ENCODE measurements at regions not wholly inside any gene's neighbourhood (a gene's known extent, or its start where the extent isn't known, plus 50 kb on each side); places are given as distances from the start of the nearest gene placed in this dataset.

DNA sequence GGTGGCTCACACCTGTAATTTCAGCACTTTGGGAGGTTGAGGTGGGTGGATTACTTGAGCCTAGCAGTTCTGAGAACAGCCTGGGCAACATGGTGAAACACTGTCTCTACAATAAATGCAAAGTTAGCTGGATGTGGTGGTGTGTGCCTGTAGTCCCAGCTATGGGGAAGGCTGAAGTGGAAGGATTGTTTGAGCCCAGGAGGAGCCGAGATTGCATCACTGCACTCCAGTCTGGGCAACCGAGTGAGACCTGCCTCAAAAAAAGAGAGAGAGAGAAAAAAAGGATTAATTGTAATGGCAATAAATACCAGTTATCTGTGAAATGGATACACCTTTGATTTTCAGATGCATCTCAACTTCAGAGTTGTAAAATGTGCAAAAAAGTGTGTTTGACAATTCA is 58.8 kb downstream of the SPRY1 start:
- DNase-seq: no peak

DNA sequence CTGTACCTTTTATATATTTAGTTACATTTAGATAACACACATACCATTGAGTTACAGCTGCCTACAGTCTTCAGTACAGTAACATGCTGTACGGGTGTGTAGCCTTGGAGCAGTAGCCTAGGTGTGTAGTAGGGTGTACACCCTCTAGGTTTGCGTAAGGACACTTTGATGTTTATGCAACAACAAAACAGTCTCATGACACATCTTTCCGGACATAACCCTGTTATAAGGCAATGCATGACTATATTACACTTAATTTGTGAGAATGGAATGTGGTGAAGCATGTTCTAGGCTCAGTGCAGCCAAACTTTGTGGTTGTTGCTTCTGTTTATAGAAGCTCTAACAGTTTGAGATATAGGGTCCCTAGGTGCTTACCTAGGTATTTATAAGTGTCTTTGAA is 65.4 kb downstream of the SPRY1 start:
- no peak for DNase-seq

DNA sequence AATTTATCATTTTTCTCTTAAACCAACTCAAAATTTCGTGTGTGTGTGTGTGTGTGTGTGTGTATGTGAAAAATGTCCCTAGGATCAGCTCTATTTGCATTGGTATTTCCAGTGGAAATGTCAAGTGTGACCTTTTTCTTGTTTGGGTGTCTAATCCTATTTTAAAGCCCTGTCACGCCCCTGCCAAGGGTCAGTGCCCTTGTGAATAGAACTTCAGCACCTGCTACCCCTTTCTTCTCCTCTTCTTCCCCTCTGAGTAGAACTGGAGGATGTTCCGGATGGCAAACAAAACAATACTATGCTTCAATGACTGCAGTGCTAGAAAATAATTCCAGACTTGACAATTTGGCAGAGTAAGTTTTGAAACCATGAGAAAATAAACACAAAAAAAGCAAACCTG is 67.3 kb downstream of the SPRY1 start:
- no peak for DNase-seq

DNA sequence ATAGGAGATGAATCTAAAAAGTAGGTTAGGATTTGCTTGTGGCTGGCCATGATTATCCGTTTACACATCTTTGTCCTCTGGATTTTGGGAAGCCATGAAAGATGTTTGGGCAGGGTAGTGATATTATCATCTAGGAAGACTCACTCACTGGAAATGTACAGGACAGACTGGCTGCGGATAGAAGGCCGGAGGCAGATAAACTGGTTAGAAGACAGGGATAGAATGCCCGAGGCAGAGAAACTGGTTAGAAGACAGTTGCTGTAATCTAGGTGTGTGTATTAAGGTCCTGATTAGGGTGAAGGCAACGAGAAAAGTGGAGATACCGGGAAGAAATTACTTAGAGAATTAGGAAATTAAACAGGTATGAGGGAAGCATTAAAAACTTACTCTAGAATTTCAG is 68.8 kb downstream of the SPRY1 start:
- no peak for DNase-seq

DNA sequence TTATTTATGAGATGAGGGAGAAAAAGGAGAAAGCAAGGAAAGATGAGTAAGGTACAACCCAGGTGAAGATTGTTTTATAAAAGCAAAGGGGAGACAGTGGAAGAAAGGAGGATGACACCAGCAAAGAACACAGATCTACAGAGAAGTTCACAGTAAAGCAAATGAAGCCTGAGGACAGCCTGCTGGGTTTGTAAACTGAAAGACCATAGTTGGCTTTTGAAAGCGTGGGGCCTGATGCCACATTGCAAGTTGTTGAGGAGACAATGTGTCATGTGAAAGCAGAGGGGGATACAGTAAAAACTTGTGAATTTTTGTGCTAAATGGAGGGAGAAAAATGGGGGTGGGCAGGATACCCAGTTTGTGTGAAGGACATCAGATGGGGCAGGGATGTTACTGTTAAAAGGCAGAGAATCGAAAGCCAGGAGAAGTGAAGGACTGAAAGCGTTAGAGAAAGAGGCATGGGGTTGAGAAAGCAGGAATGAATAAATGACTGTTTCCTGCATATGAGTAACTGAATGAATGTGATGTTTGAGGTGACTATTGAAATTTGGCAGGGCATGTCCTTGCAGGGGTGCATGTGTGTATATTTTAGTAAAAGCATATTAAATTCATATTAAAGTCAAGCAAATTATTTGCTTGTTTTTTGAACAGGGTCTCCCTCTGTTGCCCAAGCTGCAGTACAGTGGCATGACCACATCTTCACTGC is 69.6 kb downstream of the SPRY1 start:
- DNase-seq: no peak

DNA sequence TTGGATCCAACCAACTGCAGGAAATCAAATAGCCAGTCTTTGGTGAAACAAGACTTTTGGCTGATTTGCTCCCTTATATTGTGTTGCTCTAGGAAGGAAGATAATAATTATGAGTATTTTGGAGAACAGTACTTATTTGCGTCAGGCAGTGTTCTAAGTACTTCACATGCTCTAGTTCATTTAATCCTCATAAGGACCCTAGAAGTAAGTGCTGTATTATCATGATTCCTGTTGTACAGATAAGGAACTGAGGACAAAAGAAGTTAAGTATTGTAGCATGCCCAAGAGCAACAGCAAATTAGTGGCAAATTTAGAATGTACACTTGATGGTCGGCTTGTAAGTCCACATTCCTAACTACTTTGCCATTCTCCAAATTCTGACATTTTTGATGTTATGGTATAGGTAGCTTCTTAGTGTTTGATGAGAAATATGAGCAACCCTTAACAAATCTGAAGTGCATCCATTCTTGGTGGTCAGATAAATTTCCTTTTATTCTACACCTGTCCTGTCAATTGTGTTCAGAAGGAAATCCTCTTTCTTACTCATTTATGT is 72.0 kb downstream of the SPRY1 start:
- DNase-seq: no peak

DNA sequence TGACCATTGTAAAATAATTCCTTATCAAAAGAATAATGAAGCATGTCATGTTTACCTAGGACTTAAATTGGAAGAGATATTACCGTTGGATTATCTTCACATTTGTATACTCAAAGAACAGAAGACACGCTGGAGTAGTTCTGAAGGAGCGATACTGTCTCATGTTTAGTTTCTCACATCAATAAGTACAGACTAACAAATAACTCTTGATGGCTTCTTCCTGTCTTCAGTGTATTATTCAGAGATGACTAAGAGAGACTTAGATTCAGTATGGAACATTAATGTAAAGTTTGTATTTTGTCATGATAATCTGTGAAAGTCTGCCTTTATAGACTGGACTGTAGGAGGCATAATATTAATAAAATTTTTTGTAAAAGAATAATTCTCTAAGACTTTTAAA is 72.7 kb downstream of the SPRY1 start:
- DNase-seq: no peak

DNA sequence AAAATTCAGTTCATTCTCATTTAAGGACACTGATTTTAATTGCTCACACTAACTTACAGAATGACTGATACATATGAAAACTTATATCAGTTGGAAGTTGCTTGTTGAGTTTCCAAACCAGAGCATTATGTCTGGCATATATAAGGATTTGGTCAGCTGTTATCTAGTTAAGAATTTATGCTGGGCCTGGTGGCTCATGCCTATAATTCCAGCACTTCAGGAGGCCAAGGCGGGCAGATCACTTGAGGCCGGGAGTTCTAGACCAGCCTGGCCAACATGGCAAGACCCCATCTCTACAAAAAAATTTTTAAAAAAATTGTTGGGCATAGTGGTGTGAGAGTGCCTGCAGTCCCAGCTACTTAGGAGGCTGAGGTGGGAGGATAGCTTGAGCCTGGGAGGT is 73.1 kb downstream of the SPRY1 start:
- DNase-seq: no peak

DNA sequence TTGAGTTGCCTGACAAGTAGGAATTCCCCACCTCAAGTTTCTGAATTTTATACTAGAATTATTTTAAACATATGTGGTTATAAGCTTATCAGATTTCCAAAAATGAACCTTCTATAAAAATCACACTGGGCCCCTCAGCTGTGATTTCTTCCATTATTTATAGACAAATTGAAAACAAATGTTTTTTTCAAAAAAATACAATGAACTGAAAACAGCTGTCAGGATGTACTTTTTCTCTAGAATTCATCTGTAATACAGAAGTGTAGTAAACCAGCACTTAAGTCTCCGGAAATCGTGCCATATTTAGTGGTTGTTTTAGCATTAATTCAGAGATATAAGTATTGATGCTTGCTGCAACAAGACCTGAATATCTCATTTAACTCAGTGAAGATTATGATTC is 74.0 kb downstream of the SPRY1 start:
- no peak for DNase-seq

DNA sequence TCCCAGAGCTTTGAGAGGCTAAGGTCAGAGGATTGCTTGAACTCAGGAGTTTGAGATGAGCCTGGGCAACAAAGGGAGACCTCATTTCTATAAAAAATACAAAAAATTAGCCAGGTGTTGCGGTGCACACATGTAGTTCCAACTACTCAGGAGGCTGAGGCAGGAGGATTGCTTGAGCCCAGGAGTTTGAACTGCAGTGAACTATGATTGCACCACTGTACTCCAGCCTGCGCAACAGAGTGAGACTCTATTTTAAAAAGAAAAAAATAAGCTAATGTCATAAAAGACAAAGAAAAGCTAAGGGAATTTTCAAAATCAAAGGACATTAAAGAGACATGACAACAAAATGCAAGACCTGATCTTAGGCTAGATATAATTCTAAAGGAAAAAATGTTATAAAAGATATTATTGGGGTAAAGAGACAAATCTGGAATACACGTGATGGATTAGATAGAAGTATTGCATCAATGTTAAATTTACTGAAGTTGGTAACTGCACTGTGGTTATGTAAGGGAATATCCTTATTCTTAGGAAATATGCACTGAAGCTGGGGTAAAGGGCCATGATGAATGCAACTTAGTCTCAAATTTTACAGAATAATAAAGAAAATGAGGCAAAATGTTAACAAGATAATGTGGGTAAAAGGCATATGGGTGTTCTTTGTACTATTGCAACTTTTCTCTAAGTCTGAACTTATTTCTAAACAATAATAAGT is 75.2 kb downstream of the SPRY1 start:
- no peak for DNase-seq

DNA sequence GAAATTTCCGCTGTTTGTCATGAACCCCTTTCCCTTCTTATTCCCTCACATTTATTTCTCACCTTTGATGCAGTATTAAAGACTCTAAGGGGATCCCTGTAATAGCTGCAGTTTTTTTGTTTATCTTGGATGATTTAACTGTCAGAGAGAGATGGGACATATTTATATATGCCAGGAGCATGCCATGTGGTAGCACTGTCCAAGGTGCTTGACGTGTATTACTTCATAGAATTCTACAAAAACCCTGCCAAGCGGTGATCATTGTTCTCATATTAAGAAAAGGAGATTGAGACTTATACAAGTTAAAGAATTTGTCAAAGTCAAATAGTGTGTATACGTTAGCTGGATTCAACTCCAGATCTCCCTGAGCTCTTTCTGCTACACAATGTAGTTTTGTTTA is 78.2 kb downstream of the SPRY1 start:
- DNase-seq: no peak

DNA sequence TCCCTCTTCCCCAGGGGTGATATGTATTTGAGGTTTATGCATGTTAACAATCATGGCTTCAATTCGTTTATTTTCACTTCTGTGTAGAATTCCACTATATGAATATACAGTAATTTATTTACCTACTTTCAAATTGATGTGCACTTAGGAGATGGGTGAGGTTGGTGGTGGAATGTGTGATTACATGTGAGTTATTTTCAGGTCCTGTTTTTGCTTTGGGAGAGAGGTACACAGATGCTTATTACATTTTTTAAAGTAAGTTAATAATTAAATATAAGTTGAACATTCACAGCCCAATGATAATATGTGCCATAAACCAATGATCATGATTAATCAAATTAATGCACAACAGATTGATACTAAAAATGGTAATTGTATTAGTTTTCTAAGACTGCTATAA is 79.5 kb downstream of the SPRY1 start:
- no peak for DNase-seq

DNA sequence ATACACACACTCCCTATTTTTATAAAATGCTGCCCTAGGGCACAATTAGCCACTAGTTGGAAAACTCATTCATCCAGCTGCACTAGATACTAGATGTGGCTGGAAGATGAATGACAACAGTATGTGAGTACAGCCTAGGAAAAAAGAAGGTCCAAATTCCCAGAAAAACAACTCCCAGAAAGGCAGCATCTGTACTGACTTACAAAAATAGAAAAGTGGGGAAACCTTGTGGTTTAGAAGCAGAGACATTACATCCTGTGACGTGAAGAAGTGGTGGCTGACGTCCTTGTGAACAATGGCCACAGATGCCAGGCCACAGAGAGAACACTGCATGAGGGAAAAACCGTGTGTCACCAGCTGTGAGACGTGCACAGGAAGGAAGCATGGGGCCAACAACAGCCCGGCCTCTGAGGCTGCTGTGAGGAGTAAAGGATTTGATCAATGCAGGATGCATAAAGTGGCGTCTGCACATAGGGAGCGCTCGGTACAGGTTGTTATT is 81.2 kb downstream of the SPRY1 start:
- peak; percentile 63 for DNase-seq

DNA sequence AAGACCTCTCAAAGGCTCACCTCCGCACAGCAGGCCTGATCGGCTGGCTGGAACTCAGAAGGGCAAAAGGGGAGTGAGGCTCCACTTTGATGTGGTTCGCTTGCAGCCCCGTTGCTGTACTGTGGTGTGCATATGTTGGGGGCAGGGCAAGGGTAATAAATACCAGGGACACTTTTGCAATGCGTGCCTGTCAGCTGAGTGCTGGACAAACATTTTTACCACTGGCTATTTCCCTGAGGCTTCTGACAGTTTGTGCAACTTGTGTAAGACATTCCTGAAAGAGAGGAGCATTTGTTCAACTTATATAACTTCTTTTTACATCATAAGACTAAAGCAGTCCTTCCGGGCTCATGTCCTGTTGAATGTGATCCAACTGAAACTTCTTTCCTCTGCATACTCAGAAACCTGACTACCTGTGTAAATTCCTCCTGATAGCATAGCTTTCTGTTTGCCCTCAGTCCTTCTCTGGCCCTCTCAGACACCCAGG is 82.3 kb downstream of the SPRY1 start:
- DNase-seq: no peak

DNA sequence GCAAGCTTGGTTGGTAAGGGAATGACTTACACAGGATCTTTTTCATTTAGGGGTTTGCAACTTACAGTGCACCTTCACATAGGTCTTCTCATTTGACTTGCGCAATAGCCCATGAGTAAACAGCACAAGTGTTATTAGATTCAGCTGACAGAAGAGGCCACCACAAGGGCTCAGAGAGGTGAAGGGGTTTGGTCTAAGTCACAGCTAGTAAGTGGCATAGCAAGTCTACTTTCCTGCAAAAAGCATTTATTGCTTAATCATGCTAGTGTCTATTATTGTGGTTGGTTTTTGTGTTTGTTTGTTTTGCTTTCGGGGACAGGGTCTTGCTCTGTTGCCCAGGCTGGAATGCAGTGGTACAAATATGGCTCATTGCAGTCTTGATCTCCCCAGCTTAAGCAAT is 83.3 kb downstream of the SPRY1 start:
- peak; percentile 35 for DNase-seq

DNA sequence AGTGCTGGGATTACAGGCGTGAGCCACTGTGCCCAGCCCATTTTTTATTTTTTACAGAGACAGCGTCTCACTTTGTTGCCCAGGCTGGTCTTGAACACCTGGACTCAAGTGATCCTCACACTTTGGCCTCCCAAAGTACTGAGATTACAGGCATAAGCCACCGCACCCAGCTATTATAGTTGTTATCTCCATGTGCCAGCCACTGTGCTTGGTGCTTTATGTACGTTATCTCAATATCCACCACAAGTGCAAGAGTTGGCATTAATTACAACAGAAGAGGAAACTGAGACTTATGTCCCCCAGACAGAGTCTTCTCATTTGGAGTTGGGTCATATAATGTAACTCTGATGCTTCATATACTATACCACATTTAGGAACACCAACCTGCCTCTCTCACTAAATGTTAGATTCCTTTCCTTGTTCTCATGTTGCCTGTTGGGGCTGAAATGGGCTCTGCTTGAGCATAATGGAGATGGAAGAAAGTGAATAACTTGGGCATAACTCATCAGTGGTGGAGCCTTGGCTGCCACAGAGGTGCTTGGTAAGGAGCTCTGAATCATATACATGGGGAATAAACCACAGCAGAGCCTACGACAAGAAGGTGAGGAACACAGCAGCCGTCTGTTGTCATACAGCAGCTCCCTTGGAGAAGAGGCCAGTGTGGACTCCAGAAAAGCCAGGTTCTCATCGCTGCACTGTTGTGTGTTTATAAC is 84.3 kb downstream of the SPRY1 start:
- DNase-seq: no peak

DNA sequence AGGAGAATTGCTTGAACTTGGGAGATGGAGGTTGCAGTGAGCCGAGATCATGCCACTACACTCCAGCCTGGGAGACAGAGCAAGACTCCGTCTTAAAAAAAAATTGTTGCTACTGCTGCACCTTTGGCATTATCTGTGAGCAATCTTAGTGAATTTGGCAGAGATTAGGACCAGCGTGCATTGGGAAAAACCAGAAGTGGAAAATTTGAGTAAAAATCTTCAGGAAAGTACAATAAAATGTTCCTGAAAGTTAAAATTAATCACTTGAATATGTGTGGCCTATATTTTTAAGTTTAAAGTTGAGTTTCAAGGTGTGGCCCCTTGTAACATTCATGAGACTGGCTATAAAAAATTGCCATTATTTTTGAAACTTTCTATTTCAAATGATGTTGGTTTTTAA is 85.1 kb downstream of the SPRY1 start:
- DNase-seq: no peak

DNA sequence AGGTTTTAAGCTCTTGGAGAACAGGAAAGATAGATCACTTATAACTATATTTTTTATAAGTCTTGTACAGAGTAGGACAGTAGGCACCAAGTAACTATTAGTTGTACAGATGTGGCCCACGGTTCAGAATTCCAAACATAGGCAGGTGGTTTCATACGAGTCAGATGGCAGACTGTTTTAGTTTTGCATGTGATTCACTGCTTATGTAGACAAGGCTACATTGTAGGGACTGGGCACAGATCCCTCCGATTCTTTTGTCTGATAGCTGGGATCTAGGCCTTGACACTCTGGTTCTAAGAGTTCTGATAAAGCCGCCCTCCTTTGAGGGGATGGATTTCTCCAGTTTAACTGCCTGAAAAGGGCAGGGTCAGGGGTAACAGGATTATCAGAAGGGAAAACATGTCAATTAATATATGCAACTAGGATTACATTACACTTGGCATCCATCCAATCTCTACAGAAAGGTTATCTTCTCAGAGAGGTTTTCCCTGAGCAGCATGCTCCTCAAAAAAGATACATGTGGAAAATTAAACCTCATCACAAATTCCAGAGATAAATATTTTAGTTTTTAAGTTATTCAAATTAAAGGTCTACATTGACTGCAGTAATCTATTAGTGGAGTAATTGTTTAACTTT is 87.8 kb downstream of the SPRY1 start:
- no peak for DNase-seq

DNA sequence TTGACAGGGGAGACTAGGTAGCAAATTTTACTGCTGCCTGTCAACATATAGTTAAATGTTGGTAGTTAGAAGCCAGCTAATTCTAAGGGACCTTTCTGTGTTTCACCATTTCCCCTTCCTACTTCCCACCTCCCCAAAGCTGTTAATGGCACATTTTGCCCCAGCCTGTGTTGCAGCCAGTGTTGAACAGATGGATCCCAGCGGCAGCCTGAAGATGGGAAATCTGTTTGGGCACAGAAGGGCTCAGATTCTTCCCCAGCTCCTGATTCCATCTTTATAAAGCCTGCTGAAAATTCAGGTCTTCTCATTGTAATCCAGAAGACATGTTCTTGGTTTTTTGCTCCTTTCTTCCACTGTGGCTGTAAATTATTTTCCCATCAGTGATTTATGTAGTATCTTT is 89.0 kb downstream of the SPRY1 start:
- no peak for DNase-seq

DNA sequence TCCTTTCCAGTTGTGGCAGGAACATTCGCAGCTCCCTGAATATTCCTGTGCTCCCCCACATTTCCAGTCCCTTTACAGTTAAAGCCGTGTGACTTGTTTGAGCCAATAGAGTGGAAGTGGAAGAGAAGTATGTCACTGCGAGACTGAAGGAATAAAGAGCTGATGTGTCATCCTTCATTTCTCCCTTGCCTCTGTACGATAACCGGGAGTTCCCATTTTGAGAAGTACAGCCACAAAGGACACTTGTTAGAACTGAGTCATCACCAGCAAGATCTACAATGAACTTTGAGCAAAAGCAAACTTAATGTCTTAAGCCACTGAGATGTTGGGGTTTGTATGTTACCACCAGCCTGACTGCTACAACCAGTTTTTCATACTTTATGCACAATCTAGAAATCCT is 92.3 kb downstream of the SPRY1 start:
- peak; percentile 90 for DNase-seq

DNA sequence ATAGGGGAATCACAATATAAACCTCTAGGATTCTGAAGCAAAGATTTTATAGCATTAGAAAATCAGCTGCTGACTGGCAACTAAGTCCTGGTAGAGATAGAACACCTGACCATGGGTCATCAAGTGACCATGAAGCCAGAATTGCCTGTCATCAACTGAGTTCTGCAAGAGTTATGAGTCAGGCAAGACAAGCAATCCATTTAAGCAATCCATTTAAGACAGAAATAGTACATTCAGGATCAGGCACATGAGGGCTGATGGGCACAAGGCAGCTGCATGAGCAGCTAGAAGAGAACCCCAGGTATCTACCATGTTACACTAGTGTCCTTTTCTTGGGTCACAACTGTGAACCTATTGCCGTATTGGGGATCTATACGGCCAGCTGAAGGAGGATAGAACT is 98.9 kb downstream of the SPRY1 start:
- DNase-seq: peak; percentile 79

DNA sequence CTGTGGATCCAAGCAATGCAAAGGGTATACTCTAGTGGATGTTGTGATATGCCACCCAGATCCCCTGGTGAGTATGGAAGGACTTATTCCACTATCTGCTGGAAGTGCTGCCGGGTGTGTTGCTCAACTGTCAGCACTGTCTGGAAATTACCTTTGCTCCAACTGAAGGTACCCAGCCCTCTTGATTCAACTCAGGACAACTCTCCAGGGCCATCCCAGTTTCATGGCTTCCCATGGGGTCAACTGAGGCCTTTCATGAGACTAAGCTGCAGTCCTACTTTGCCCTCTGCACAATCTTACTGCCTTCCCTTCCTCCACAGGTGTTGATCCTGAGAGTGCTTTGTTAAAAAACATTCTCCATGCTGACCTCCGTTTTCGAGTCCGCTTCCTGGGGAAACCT is 99.8 kb downstream of the SPRY1 start:
- DNase-seq: no peak

DNA sequence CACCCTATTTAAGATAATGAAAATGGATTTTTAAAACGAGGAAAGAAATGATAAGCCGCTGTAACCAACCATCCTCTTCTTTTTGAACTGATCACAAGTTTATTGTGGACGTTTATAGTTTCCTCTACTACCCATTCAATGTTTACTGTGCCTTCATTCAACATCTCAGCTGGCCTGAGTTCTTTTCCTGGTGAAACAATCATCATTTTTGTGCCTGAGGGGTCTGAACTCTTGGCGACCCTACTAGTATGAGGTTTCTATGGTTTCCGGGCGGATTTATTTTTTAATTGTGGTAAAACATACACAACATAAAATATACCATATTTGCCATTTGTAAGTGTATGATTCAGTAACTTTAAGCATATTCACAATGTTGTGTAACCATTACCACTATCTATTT is 100.7 kb downstream of the SPRY1 start:
- DNase-seq: no peak
